ENCODE measurements at regions not wholly inside any gene's neighbourhood (a gene's known extent, or its start where the extent isn't known, plus 50 kb on each side); places are given as distances from the start of the nearest gene placed in this dataset.
"Not testable (repeated sequence)": the region's sequence is repeated elsewhere in the genome, so short reads cannot be mapped to it uniquely, and the experiment has no call there.

DNA sequence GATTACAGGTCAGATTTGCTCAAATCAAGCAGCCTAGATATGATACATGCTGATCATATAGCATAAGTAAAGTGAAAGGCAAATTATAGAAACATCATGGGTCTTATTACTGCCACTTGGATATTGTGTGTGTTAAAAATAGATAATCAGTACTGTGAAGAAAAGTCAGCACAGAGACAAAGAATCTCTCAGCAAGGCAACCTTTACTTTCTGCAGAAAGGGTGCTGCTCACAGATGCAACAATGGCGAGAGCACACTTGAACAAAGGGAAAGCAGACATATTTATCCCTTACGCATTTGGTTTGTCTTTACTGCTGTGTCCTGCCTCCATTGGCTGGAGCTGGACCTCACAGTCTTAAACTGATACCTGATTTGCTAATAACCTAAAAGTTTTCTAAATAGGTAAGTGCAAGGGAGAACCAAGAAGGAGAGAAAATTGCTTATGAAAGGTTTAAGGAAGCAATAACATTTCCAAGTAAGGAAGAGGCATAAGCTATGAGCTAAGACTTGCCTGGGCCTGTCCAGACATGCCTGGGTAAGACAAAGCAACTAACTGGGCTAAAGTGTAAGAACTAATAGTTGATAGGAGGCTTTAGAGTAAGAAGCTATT, 1310.8 kb upstream of the LRRTM3 start:
- Mint-ChIP-seq H3K27ac (no peak overlapping the region), H3K9me3 (peaks cover 8% of the 10 kb centered on the region), H3K36me3 (ENCODE audit: low read depth) (no peaks in the 10 kb centered on the region), H3K4me3 (no peak overlapping the region), H3K4me1 (no peaks in the 10 kb centered on the region), H3K27me3 (no peaks in the 10 kb centered on the region)
- POLR2A ChIA-PET: no interaction called here
- no peak for DNase-seq
- CTCF ChIA-PET: no interaction called here

DNA sequence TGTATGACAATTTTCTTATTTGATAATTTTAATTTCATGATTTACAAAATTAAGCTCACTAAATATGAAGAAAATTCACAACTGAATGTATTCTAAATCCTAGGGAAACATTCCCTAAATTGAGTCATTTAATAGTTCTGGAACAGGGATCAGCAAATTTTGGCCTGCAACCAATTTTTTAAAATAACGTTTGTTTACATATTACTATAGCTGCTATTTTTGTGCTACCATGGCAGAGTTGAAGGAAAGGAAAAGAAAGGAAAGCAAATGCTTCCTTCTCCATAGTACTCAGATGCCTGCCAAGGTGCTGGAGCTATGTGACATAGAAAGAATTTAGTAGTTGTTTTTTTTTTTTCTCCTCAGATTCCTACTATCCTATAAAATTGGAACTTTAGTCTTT, 1307.7 kb upstream of the LRRTM3 start:
- no peaks in the 10 kb centered on the region for H3K36me3 Mint-ChIP-seq (ENCODE audit: low read depth)
- POLR2A ChIA-PET: no interaction called here
- H3K27me3 Mint-ChIP-seq: no peaks in the 10 kb centered on the region
- CTCF ChIA-PET: no interaction called here
- H3K4me1 Mint-ChIP-seq: no peaks in the 10 kb centered on the region
- DNase-seq: no peak
- H3K27ac Mint-ChIP-seq: no peak overlapping the region
- no peak overlapping the region for H3K4me3 Mint-ChIP-seq
- peaks cover 11% of the 10 kb centered on the region for H3K9me3 Mint-ChIP-seq

DNA sequence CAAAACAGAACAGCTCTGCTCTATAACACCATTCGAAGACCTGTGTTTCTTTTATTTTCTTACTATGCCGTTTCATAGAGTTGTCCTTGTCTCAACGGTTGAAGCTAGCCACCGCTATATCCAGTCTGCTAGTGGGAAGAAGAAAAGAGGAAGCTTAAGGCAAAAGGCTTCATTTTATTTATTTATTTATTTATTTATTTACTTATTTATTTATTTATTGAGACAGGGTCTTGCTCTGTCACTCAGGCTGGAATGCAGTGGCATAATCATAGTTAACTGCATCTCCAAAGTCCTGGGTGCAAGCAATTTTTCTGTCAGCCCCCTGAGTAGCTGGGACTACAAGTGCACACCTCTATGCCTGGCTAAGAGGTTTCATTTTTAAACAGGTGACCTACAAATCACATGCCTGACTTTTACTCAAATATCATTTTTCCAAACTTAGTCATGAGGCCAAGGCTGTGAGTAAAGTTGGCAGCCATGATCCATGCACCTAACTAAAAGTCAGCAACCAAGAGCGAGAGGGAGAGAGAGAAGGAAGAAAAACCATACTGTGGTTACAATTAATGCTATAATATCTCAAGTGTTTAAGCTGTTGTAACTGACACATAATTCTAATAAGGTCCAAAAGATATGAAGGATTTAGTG, 1305.3 kb upstream of the LRRTM3 start:
- Mint-ChIP-seq H3K4me3 (no peak overlapping the region), H3K9me3 (peaks cover 12% of the 10 kb centered on the region), H3K27me3 (no peaks in the 10 kb centered on the region), H3K27ac (no peak overlapping the region), H3K36me3 (ENCODE audit: low read depth) (no peaks in the 10 kb centered on the region), H3K4me1 (no peaks in the 10 kb centered on the region)
- ChIA-PET POLR2A (no interaction called here), CTCF (no interaction called here)
- no peak for DNase-seq

DNA sequence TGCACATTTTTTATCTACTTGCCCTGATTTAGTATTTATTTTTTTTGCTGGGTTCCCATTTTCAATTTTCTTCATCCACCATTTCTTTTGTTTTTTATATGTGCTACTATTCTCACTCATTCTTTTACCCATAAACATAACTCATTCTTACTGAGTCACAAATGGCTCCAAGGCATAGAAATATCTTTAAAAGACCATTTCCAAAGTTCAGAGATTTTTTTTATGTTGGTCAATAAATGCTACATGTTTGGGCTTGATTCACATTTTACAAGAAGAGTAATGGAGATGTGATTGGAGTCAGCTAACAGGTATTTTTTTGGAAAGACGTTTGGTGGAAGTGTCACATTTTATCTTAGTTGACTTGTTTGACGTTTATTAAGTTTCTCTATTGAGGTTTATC, 1303.2 kb upstream of the LRRTM3 start:
- Mint-ChIP-seq H3K27ac (no peak overlapping the region), H3K9me3 (peaks cover 9% of the 10 kb centered on the region), H3K4me1 (no peaks in the 10 kb centered on the region), H3K4me3 (no peak overlapping the region), H3K36me3 (ENCODE audit: low read depth) (no peaks in the 10 kb centered on the region), H3K27me3 (no peaks in the 10 kb centered on the region)
- DNase-seq: no peak
- CTCF ChIA-PET: no interaction called here
- POLR2A ChIA-PET: no interaction called here

DNA sequence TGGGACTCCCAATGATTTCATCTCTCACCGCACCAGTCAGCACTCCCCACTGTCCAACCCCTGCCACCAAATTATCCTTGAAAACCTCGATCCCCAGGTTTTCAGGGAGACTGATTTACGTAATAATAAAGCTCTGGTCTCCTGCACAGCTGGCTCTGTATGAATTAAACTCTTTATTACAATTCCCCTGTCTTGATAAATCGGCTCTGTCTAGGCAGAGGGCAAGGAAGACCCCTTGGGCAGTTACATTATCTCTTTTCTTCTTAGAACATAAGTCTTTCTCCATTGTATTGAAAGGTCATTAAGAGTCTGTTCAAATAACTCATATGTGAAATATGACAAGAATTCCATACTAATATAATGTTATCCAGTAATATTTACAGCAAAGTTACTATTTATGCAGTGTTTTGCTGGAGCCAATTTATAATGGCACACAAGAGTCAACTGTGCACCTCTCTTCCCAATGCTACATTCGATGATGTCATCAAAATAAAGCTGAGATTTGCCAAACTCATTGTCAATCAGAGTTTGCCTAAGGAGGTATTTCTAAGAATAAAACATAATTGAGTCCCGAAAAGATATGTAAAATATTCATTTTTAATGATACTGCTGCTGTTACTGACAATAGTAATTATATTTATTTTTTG, 1297.2 kb upstream of the LRRTM3 start:
- Mint-ChIP-seq H3K27me3 (no peaks in the 10 kb centered on the region), H3K4me1 (no peaks in the 10 kb centered on the region), H3K36me3 (ENCODE audit: low read depth) (no peaks in the 10 kb centered on the region), H3K27ac (no peak overlapping the region), H3K9me3 (no peaks in the 10 kb centered on the region), H3K4me3 (no peak overlapping the region)
- ChIA-PET POLR2A (no interaction called here), CTCF (no interaction called here)
- no peak for DNase-seq

DNA sequence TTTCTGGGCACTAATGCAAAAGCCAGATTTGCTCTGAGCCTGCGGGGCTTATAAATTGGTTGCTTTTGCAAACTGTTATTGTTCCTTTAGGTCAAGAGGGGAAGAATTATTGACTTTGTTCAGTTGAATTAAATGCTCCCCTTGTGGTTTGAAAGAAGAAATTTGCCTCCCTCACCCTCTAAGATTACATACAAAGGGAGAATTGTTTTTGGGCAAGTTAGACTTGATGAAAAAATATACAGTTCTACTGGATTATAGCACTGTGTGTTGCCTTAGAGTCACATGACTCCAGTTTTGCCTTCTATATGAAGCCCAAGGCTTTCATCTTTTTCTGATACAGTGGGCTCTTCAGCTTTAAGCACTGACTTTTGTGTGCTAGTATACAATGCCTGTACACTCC, 1265.8 kb upstream of the LRRTM3 start:
- DNase-seq: no peak
- Mint-ChIP-seq H3K36me3 (ENCODE audit: low read depth) (no peaks in the 10 kb centered on the region), H3K9me3 (no peaks in the 10 kb centered on the region), H3K27me3 (no peaks in the 10 kb centered on the region), H3K27ac (no peak overlapping the region), H3K4me1 (no peaks in the 10 kb centered on the region), H3K4me3 (no peak overlapping the region)
- ChIA-PET CTCF (no interaction called here), POLR2A (no interaction called here)

DNA sequence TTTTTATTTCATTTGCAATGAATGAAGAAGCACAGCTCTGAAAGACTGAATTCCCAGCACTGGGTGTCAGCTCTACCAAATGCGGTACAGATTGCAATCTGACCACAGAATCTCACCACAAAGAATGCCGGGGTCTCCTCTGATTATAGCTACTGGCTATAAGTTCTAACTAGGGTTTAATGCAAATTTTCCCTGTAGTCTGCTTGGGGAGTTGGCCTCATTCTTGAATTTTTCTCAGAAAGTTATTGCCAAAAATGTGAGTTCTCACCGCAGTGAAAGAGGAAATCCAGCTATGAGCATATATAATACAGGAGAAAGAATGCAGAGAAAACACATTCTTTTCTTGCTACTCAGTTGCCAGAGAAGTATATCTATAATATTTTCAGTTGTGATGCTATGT, 1255.7 kb upstream of the LRRTM3 start:
- no peak for DNase-seq
- Mint-ChIP-seq H3K27me3 (no peaks in the 10 kb centered on the region), H3K27ac (no peak overlapping the region), H3K4me1 (no peaks in the 10 kb centered on the region), H3K4me3 (no peak overlapping the region), H3K36me3 (ENCODE audit: low read depth) (no peaks in the 10 kb centered on the region), H3K9me3 (peaks cover 11% of the 10 kb centered on the region)
- ChIA-PET CTCF (no interaction called here), POLR2A (no interaction called here)

DNA sequence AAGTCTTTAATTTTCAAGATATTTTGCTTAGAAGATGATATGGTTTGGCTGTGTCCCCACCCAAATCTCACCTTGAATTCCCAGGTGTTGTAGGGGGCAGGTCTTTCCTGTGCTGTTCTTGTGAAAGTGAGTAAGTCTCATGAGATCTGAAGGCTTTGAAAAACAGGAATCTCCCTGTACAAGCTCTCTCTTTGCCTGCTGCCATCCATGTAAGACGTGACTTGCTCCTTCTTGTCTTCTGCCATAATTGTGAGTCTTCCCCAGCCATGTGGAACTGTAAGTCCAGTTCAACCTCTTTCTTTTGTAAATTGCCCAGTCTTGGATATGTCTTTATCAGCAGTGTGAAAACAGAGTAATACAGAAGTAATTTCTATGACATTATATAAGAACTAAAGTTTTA, 1255.2 kb upstream of the LRRTM3 start:
- POLR2A ChIA-PET; DNase-seq; H3K36me3 Mint-ChIP-seq (ENCODE audit: low read depth); H3K4me1 Mint-ChIP-seq; H3K4me3 Mint-ChIP-seq; H3K27me3 Mint-ChIP-seq; H3K27ac Mint-ChIP-seq; CTCF ChIA-PET: not testable (repeated sequence)
- H3K9me3 Mint-ChIP-seq: peaks cover 11% of the 10 kb centered on the region

DNA sequence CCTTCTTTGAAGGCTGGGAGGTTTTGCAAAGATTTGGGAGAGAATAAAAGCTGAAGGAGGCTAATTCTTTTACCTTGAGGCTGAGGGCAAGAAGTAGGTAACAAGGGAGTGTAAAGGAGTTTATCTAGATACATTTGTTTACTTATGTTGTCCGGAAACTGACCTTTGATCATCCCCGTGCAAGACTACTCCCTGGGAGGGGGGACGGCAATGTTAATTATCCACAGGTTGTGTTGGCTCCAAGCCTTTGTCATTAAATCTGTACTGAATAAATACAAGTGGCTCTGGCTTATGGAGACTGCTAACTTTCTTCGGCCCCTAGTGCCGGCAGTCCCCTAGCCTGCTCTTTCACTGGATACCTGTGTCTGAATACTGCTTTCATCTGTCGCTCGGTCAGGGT, 1250.6 kb upstream of the LRRTM3 start:
- CTCF ChIA-PET: no interaction called here
- no peak for DNase-seq
- H3K4me3 Mint-ChIP-seq: no peak overlapping the region
- POLR2A ChIA-PET: no interaction called here
- no peak overlapping the region for H3K27ac Mint-ChIP-seq
- no peaks in the 10 kb centered on the region for H3K27me3 Mint-ChIP-seq
- no peaks in the 10 kb centered on the region for H3K4me1 Mint-ChIP-seq
- no peaks in the 10 kb centered on the region for H3K36me3 Mint-ChIP-seq (ENCODE audit: low read depth)
- H3K9me3 Mint-ChIP-seq: peaks cover 9% of the 10 kb centered on the region

DNA sequence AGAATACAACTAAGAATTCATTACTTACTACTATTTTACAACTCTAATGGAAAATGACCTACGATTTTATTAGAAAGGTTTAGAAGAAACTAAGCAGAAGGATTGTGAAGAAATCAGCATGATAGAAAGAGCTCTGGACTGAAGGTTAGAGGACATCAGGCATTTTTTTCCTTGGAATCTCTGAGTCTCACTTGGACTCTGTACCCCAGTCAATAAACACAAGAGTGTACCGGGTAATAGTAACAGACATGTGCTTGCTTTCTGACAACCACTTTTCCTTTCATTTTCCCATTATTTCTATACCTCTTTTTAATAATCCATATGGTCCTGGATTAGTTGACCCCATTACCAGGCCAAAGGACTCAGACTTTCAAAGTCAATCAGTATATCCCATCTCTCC, 1240.9 kb upstream of the LRRTM3 start:
- no peak overlapping the region for H3K27ac Mint-ChIP-seq
- H3K4me3 Mint-ChIP-seq: no peak overlapping the region
- POLR2A ChIA-PET: no interaction called here

DNA sequence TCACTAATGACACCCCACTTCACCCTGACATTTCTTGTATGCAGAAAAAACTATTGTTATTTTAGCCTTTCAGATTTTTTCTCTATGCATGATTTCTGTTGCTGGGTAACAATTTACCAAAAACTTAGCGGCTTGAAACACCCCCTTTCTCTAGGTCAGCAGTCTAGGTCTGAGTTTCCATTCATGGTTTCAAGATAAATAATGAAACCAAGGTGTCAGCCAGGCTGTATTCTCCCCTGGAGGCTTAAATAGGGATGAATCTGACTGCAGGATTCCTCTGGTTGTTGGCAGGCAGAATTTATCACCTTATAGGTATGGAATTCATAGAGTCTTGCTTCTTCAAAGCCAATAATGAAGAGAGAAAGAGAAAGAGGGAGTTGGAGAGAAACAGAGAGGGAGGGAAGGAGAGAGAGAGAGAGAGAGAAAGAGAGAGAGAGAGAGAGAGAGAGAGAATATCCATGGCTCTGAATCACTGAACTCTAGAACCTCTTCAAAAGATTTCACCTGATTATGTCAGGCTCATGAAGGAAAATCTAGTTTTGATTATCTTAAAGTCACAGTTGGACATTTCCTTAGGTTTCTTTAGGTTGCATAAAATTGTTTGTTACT, 1224.6 kb upstream of the LRRTM3 start:
- Mint-ChIP-seq H3K4me1 (no peaks in the 10 kb centered on the region), H3K9me3 (peaks cover 2% of the 10 kb centered on the region), H3K27me3 (no peaks in the 10 kb centered on the region), H3K36me3 (ENCODE audit: low read depth) (no peaks in the 10 kb centered on the region), H3K27ac (no peak overlapping the region), H3K4me3 (no peak overlapping the region)
- ChIA-PET POLR2A (no interaction called here), CTCF (no interaction called here)
- DNase-seq: no peak

More for the DNA sequence above, 1240.9 kb upstream of the LRRTM3 start:
- H3K27me3 Mint-ChIP-seq: no peaks in the 10 kb centered on the region
- CTCF ChIA-PET: no interaction called here
- H3K9me3 Mint-ChIP-seq: peaks cover 8% of the 10 kb centered on the region
- no peaks in the 10 kb centered on the region for H3K36me3 Mint-ChIP-seq (ENCODE audit: low read depth)
- H3K4me1 Mint-ChIP-seq: no peaks in the 10 kb centered on the region
- no peak for DNase-seq

DNA sequence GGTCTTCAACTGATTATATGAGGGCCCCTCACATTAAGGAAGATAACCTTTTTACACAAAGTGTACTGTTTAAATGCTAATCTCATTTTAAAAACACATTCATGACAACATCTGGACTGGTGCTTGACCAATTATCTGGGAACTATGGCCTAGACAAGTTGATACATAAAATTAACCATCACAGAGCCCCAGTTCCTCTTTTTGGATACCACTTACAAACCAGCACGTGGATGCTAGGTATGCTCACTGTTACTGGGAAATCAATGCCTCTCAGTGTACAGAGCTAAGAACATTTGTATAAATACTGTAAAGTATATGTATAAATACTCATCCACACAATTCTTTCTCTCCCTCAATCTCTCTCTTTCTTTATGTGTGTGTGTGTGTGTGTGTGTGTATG, 1217.8 kb upstream of the LRRTM3 start:
- DNase-seq: no peak
- CTCF ChIA-PET: no interaction called here
- Mint-ChIP-seq H3K4me3 (no peak overlapping the region), H3K36me3 (ENCODE audit: low read depth) (no peaks in the 10 kb centered on the region), H3K27me3 (no peaks in the 10 kb centered on the region), H3K9me3 (peaks cover 4% of the 10 kb centered on the region), H3K27ac (no peak overlapping the region), H3K4me1 (no peaks in the 10 kb centered on the region)
- POLR2A ChIA-PET: no interaction called here

DNA sequence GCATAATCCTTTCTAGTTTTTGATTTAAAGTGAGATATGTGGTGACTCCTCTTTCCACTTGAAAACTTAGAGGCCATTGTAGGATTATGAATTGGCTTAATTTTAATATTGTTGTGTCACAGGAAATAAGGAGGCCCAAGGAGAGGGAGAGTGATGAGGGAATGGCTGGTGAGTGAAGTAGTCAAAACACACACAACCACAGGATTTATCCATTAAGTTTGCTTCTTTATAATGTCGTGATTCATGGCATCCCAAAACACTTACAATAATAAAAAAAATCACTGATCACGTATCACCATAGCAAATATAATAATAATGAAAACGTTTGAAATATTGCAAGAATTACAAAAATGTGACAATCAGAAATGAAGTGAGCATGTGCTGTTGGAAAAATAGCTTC, 1215.5 kb upstream of the LRRTM3 start:
- H3K27me3 Mint-ChIP-seq: no peaks in the 10 kb centered on the region
- H3K4me1 Mint-ChIP-seq: no peaks in the 10 kb centered on the region
- H3K27ac Mint-ChIP-seq: no peak overlapping the region
- H3K36me3 Mint-ChIP-seq (ENCODE audit: low read depth): no peaks in the 10 kb centered on the region
- no peak for DNase-seq
- H3K9me3 Mint-ChIP-seq: peaks cover 3% of the 10 kb centered on the region
- H3K4me3 Mint-ChIP-seq: no peak overlapping the region
- ChIA-PET POLR2A (no interaction called here), CTCF (no interaction called here)

DNA sequence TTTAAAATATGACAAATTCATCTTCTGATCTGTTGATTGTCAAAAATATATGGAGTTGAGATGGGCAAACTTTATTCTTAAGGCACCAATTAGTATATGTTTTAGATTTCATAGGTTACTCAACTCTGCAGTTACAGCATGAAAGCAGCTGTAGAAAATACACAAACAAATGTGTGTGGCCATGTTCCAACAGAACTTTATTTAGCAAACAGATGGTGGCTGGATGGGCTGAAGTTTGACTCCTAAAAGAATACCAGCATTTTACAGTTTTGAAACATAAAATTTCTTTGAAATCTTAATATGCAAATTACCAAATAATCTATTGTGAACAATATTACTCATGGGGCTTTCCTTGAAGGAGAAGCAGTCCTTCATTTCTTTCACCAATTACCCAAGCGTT, 1206.0 kb upstream of the LRRTM3 start:
- no peak for DNase-seq
- no peaks in the 10 kb centered on the region for H3K27me3 Mint-ChIP-seq

More for the DNA sequence above, 1206.0 kb upstream of the LRRTM3 start:
- H3K9me3 Mint-ChIP-seq: peaks cover 4% of the 10 kb centered on the region
- H3K27ac Mint-ChIP-seq: no peak overlapping the region
- no peaks in the 10 kb centered on the region for H3K36me3 Mint-ChIP-seq (ENCODE audit: low read depth)
- H3K4me3 Mint-ChIP-seq: no peak overlapping the region
- CTCF ChIA-PET: interaction anchor here (0.6 kb wide), 1 partner anchor 488 kb away, joined by 5 read pairs; no protein-coding TSS in a partner anchor
- no peaks in the 10 kb centered on the region for H3K4me1 Mint-ChIP-seq
- POLR2A ChIA-PET: no interaction called here

Data from activated CD4-positive, alpha-beta memory T cell treated with anti-CD3 and anti-CD28 coated beads, Interleukin-2, amount 10 ng/mL, durations not matched to agents 7 days and 5 days (primary cell).